Cardiac septum (tissue), 1 donor: ENCODE measurements at regions not wholly inside any gene's neighbourhood (a gene's known extent, or its start where the extent isn't known, plus 50 kb on each side); places are given as distances from the start of the nearest gene placed in this dataset.
"Not testable (repeated sequence)": the region's sequence is repeated elsewhere in the genome, so short reads cannot be mapped to it uniquely, and the experiment has no call there.

Experiments
- DNase-seq: peaks from one replicate; pipeline ENCODE4 v3.0.0-alpha.2; 2020; ENCODE audit warnings: low spot score
- intact Hi-C: fragments of 100-400 bp; cut with DNase I; formaldehyde crosslinking; loops from one replicate; pipeline ENCODE4 v1.14.0; 2022
- donor health status: DM: no; HTN: no; CAD: no.

DNA sequence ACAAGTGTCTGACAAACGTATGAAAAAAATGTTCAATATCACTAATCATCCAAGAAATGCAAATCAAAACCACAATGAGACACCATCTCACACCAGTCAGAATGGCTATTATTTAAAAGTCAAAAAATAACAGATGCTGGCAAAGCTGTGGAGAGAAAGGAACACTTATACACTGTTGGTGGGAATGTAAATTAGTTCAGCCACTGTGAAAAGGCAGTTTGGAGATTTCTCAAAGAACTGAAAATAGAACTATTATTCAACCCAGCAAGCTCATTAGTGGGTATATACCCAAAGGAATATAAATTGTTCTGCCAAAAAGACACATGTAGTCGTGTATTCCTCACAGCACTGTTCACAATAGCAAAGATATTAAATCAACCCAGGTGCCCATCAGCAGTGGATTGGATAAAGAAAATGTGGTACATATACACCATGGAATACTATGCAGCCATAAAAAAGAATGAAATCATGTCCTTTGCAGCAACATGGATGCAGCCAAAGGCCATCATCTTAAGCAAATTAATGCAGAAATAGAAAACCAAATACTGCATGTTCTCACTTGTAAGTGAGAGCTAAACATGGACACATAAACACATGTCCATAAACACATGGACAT, 251.3 kb downstream of the UACA start:
- intact Hi-C loops = not testable (repeated sequence)

DNA sequence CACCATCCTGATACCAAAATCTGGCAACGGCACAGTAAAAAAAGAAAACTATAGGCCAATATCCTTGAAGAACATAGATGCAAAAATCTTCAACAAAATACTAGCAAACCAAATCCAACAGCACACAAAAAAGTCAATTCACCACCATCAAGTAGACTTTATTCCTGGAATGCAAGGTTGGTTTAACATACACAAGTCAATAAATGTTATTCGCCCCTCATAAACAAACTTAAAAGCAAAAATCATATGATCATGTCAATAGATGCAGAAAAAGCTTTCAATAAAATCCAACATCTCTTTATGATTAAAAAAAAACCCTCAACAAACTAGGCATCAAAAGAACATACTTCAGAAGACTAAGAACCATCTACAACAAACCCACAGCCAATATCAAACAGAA, 252.9 kb downstream of the UACA start:
- intact Hi-C loops = no loop called here
- DNase-seq = no peak

More for the DNA sequence above, 251.3 kb downstream of the UACA start:
- not testable (repeated sequence) for DNase-seq

DNA sequence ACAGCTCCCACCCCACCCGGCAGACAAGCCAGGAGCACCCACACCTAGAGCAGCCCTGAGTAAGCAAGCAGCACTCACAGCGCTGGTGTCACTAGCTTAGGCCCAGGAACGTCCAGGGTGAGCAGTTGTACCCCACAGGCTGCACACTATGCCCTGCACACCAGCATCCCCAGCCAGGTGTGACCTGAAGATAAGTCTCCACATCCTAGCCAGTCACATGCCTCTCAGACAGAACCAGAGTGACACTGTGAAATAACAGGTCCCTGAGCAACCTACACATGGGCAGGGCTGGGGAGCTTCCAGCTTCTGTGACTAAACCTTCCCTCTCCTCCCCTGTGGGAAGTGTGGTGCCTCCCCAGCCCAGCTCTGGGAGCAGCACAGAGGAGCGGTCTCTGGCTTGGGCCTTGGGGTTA, 253.6 kb downstream of the UACA start:
- intact Hi-C loops = no loop called here
- no peak for DNase-seq

- intact Hi-C loops = no loop called here
- no peak for DNase-seq
These were observed 254.1 kb downstream of the UACA start for GRCh38 chr15:70509282-70509662.

DNA sequence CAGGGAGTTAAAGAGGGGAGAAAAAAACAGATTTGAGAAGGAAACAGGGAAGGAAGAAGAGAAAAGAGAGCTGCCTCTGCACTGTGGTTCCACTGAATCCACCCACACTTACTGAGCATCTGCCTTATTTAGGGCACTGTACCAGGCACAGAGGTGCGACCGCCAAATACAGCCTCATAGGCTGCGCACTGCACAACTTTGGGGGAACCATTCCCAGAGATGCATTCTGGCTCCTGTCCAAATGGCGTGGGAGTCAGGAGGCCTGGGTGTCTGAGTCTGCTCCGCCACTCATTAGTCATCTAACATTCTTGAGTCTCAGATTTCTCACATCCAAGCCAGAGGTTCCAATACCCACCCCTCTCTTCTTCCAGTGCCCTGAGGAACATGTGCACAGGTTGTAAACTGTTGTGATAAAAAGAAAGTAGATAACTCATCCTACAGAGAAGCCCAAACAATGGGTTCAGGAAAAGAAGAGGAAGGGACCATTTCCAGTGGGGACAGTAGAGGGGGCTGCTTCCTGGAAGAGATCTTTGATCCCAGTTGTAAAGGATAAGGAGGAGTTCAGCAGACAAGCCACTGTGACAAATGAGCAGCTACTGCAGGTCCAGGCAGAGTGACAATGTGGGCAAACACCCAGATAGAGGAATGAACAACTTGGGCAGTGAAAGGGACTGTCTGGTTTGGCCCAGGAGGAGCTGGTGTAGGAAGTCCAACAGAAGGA, 254.6 kb downstream of the UACA start:
- no peak for DNase-seq
- intact Hi-C loops = no loop called here

DNA sequence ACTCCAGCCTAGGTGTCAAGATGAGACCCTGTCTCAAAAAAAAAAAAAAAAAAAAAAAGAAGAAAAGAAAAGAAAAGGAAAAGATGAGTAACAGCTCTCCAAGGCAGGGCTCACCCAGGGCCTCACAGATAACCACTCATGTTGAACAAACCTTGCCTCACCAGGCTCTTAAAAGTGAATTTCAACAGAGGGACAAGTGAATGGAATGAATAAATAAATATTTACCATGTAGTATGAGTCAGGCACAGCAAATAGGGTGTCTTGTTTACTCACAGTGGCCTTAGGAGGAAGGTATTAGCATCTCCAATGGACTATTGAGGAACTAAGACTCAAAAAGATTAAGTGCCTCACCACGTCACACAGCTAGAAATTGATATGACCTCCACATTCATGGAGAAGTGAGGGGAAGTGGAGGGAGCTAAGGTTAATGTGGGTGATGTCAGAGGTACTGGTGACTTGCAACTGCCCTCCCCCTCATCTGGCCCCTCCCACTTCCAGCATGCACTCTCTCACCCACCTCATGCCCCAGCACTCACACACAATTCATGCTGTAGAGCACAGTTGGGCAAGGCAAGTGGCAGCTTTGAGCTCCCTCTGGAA, 255.5 kb downstream of the UACA start:
- intact Hi-C loops = no loop called here
- peak; percentile 83 for DNase-seq

GRCh38 chr15:70505936-70506912, 257.1 kb downstream of the UACA start:
- no peak for DNase-seq
- intact Hi-C loops = no loop called here

DNA sequence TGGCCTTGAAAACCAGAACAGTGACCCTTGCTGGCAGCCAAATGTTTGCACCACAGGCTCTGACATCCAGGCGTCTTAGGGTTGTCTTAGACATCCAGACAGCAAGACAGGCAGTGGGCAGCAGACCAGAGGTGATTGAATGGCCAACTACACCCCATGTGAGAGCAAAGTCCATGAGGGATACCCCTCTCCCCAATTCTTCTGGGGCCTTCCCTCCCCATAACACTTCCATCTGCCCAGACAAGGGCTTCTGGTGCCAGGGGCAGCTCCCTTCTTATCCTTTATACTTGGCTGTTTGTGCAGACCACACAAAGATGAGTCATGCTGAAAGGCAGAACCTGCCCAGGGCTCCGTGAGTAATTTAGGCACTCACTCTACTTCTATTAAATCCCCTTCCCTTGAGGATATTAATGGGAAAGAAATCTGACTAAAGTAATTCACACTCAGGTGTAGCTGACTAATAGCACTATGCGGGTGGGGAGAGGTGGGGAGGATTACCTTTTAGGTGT, 257.9 kb downstream of the UACA start:
- DNase-seq = no peak
- intact Hi-C loops = no loop called here

DNA sequence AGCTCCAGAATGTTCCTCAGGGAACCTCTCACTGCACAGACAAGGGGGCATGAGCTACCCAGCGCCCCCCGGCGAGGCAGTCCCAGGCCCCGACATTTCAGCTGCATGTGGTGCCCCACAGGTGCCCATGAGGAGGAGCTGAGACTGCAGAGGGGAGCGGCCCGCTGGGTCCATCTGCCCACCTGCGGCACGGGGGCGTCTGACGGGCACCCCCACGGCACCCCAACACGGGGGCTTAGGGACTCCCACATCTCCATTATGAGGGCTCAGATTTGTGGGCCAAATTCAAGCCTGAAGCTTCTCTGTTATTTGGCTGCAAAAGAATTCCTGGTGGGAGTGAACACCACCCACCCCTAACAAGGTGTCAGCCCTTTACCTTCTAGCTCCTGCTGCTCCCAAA, 258.4 kb downstream of the UACA start:
- DNase-seq = no peak
- intact Hi-C loops = no loop called here

DNA sequence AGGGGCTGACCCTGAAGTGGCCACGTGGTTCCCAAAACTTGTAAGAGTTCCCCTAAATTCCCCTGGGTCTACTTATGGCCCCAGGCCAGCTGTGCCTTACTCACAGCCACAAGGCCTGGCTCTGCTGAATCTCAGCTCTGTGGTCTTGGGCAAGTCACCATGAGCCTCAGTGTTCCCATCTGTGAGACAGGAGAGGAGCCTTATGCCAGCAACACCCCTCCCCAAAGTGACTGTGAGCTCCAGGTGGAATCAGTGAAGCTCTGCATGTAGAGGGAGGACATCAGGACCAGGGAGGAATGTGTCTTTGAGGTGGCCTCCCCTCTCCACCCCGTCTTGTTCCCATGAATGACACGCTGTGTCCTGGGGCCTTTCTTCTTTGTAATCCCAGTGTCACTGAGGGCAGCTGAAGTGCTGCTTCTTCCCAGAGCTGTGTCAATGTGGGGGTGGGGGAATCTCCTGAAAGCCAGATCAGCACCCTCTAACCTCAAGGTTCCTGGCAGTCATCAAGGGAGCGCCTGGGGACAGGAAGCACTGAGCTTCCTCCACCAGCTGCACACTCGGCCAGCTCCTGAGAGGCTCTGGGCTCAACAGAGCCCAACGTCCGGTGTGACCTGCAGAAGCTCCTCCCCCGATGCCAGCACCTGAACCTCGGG, 258.9 kb downstream of the UACA start:
- DNase-seq = peak; percentile 90
- intact Hi-C loops = no loop called here

DNA sequence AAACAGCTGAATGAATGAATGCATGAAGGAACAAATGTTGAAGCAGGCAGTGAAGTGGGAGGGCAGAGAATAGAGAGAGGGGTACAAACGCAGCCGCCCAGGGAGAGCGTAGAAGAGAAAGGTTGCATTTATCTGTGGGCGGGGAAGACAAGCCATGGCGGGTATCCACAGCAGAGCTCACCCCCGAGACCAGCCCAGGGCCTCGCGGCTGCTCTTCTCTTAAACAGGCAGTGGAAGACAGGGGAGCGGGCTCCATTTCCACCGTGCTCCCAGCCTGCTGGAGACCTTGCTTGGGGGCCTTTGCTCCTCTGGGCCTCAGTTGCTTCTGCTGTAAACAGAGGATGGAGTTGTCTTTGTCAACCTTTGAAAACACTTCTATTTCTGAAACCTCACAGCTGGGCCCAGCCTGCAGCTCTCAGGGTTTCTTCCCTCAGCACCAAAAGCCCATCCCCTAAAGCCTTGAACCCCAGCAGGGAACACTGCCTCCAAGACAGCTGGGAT, 259.5 kb downstream of the UACA start:
- intact Hi-C loops = no loop called here
- DNase-seq = no peak

DNA sequence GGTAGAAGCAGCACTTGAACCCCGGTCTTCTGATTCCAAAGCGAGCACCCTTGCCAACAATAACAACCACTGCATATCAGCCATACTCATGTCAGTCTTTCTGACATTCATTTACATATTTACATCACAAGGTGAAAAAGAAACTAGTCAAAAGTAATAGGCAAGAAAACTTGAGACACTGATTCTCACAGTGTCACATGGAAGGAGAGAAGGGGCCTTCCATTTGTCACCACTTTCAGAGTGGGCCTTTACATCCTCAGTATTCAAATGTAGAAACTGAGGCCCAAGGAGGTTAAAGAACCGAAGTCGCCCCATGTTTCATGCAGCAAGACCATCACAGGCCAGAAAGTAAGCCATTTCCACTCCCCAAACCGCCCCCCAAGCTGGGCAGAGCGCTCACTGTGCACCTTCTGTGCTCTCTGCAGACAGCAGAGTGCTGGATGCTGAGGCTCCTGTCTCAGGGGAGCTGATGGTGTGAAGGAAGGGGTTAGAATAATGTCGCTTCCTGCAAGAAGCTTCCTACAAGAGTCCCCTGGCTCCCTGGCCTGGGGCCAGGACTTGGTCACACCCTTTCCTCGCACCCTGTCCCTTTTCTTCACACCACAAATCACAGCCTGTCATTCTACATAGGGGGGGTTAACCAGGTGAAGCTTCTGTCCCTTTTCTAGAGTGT, 260.1 kb downstream of the UACA start:
- DNase-seq = no peak
- intact Hi-C loops = no loop called here

- no peak for DNase-seq
- intact Hi-C loops = no loop called here
These were observed 260.8 kb downstream of the UACA start for GRCh38 chr15:70502529-70502928.

- intact Hi-C loops = no loop called here
- no peak for DNase-seq
These were observed 261.5 kb downstream of the UACA start for GRCh38 chr15:70501849-70502248.

DNA sequence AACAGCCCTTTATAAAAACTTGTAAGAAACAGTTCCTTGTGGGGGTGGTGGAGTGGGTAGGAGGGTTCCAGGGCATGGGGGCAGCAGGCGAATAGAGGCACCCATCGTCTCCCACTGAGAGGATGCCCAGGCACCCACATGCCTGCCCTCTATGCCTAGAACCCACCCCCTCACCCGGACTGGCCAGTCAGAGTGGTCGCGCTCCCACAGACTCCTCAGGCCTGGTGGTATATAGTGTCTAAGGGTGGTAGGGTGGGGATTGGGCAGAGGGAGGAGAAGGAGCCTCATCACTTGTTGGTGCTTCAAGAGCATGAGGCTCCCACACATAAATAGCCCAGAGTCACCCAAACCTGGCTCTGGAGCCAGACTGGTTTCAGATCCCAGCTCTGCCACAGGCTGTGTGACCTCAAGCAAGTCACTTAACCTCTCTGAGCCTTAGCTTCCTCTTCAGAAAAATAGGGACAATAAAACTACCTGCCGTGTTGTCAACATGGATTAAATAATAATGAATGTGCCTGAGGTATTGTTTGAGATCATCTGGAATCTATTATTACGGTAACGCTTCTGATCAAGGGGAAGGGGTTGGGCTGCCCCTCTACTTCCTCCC, 262.1 kb downstream of the UACA start:
- no peak for DNase-seq
- intact Hi-C loops = no loop called here

GRCh38 chr15:70499791-70500190, 263.6 kb downstream of the UACA start:
- DNase-seq = no peak
- intact Hi-C loops = no loop called here

DNA sequence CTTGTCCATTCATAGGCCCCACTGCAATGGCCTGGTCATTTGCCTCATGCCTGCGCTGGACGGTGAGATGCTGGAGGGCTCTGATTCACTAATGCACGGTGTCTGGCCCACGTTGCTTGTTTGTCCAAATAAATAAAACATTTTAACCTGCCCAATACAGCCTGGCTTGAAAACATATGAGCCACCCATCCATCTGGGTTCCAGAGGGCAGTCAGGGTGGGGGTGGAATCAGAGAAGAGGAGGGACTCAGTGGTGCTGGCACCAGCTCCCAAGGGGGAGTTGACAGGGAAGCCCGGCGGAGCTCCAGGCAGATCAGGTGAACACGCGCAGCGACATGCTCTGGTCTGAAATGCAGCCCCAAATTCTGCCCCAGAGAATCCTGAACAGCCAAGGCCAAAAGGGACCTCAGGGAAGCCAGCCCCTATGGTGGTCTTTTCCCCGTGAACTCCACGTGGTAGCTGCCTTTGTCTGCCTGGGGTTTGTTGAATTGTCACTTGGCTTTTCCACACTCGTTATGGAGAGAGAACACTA, 265.2 kb downstream of the UACA start:
- no peak for DNase-seq
- intact Hi-C loops = no loop called here

DNA sequence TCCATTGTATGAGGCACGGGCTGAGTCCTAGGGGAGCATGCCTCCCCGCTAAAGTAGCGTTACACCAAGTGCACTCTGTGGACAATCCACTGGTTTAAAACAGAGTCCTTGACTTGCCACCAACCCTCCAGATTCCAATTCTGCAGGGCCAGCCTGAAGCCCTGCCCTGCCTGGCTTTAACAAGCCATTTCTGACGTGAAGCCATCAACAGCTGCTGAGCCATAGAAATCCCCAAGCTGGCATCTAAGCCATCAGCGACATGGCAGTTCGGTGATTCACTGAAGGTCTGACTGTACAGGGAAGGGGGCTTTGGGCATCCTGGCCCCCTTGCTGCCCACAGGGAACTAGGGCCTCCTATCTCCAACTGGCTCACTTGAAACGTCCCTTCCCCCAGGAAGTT, 265.7 kb downstream of the UACA start:
- intact Hi-C loops = no loop called here

More for the DNA sequence above, 265.7 kb downstream of the UACA start:
- no peak for DNase-seq
